SK-N-SH (cell line): ENCODE measurements at regions not wholly inside any gene's neighbourhood (a gene's known extent, or its start where the extent isn't known, plus 50 kb on each side); places are given as distances from the start of the nearest gene placed in this dataset.

ENCODE experiments used
- CTCF ChIP-seq: fragments of 200-600 bp; sonication (generic); IDR thresholded peaks from 2 replicates; pipeline ENCODE4 v1.6.1; 2017; ENCODE audit warnings: antibody characterized with exemption, mild to moderate bottlenecking, moderate library complexity
- EP300 ChIP-seq, 2 experiments: IDR thresholded peaks; 2 replicates each; pipeline versions ENCODE4 v1.4.0 to v1.6.1; 2012; ENCODE audit warnings: borderline replicate concordance in 1 of 2, low read depth in 1 of 2, low read length in 1 of 2
- GATA2 ChIP-seq: sonication (generic); formaldehyde crosslinking; IDR thresholded peaks from 2 replicates; pipeline ENCODE4 v1.5.0; 2020; ENCODE audit warnings: mild to moderate bottlenecking, missing genetic modification reagents
- TAF1 ChIP-seq: IDR thresholded peaks from 2 replicates; pipeline ENCODE4 v1.6.1; 2012; ENCODE audit warnings: low read depth, mild to moderate bottlenecking, low read length, moderate library complexity, borderline replicate concordance
- USF2 ChIP-seq: fragments of 150-350 bp; IDR thresholded peaks from 2 replicates; pipeline ENCODE4 v1.6.1; 2017; ENCODE audit warnings: antibody characterized with exemption, low read length, low read depth, borderline replicate concordance

GRCh38 chr14:23895480-23895879, 58.1 kb upstream of the DHRS4 start:
- no peak for TF ChIP-seq GATA2 (CRISPR knock-in tag)
- TF ChIP-seq USF2 = no peak
- TF ChIP-seq TAF1 = no peak
- TF ChIP-seq CTCF = peak; percentile 22; the same call in 1 of the 2 replicates
- no peak for TF ChIP-seq EP300 (IDR thresholded peaks at IDR 0.05; ENCODE audit: borderline replicate concordance in 1 of 2, low read depth in 1 of 2, low read length in 1 of 2)
